HUES6 (cell line): ENCODE measurements at regions not wholly inside any gene's neighbourhood (a gene's known extent, or its start where the extent isn't known, plus 50 kb on each side); places are given as distances from the start of the nearest gene placed in this dataset.
"Not testable (repeated sequence)": the region's sequence is repeated elsewhere in the genome, so short reads cannot be mapped to it uniquely, and the experiment has no call there.

Experiments used
- H3K27ac ChIP-seq: 2 replicates; pipeline ENCODE4 v1.7.0; 2013; ENCODE audit warnings: low read depth, mild to moderate bottlenecking, low read length, inconsistent platforms
- H3K27me3 ChIP-seq: 2 replicates; pipeline ENCODE4 v1.6.1; 2013; ENCODE audit warnings: low read length; ENCODE audit not compliant: control insufficient read depth, insufficient read depth
- H3K36me3 ChIP-seq: 2 replicates; pipeline ENCODE4 v1.6.1; 2013; ENCODE audit warnings: low read length; ENCODE audit not compliant: control insufficient read depth, insufficient read depth
- H3K4me1 ChIP-seq: 2 replicates; pipeline ENCODE4 v1.6.1; 2013; ENCODE audit warnings: low read length; ENCODE audit not compliant: control insufficient read depth, insufficient read depth
- H3K4me3 ChIP-seq: 2 replicates; pipeline ENCODE4 v1.5.1; 2013; ENCODE audit warnings: low read depth, low read length
- H3K9ac ChIP-seq: one replicate; pipeline ENCODE4 v1.6.1; 2013; ENCODE audit warnings: mild to moderate bottlenecking, low read length
- H3K9me3 ChIP-seq: 2 replicates; pipeline ENCODE4 v1.6.1; 2013; ENCODE audit warnings: low read depth, low read length; ENCODE audit not compliant: control insufficient read depth, insufficient read depth

DNA sequence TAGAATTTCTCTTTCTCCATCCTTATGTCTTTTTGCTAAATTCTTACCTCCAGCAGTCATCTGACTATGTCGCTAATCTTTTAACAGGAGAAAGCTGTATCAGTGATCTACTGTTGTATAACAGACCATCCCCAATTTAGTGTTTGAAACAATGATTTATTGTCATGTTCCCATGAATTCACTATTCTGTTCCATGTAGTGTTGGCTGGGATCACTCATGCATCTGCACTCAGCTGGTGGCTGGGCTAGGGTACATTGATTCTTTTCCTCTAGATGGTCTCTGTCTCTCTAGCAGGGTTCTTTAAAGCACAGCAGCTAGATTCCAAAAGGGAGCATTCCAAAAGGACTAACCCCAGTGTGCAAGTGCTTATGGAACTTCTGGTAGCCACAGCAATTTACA, 184.2 kb upstream of the FANCL start:
- no peak overlapping the region for H3K27ac ChIP-seq
- H3K4me1 ChIP-seq = peaks cover 22% of the 10 kb centered on the region
- H3K36me3 ChIP-seq = no peaks in the 10 kb centered on the region
- no peak overlapping the region for H3K4me3 ChIP-seq
- no peaks in the 10 kb centered on the region for H3K9me3 ChIP-seq
- no peaks in the 10 kb centered on the region for H3K27me3 ChIP-seq
- H3K9ac ChIP-seq = no peak overlapping the region

DNA sequence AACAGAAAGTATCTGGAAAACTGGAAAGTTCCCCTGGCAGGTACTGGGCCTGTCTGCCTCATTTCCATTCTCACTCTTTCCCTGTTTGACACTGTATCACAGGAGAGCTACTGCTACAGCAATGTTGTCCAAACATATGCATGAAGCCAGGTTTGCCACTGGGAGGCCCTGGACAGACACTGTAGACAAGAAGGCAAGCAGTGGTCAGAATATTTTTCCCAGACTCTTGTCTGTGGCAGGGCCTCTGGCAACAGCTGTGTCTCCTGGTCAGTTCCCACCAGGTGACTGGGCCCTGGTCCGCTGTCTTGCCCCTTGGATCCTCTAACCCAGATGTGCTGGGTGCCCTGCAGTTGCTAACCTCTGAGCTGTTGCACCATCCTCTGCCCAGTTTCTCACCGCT, 178.9 kb upstream of the FANCL start:
- no peaks in the 10 kb centered on the region for H3K36me3 ChIP-seq
- H3K4me3 ChIP-seq = no peak overlapping the region
- no peaks in the 10 kb centered on the region for H3K9me3 ChIP-seq
- no peak overlapping the region for H3K27ac ChIP-seq
- no peaks in the 10 kb centered on the region for H3K27me3 ChIP-seq
- no peaks in the 10 kb centered on the region for H3K4me1 ChIP-seq
- H3K9ac ChIP-seq = no peak overlapping the region

DNA sequence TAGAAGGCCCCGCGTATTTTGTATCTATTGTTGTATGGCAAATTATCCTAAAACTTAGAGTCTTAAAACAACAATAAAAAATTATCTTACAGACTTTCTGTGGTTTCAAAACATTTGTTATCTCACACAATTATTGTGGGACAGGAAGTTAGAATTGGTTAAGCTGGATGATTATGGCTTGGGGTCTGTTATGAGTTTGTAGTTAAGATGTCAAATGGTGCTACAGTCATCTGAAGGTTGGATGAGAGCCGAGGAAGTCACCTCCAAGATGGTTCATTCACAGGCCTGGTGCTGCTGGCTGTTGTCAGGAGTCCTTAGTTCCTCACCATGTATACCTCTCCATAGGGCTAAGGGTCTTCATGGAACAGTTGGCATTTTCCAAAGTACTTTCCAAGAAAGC, 175.6 kb upstream of the FANCL start:
- no peak overlapping the region for H3K4me3 ChIP-seq
- H3K36me3 ChIP-seq = no peaks in the 10 kb centered on the region
- no peak overlapping the region for H3K9ac ChIP-seq
- H3K27me3 ChIP-seq = no peaks in the 10 kb centered on the region
- H3K4me1 ChIP-seq = no peaks in the 10 kb centered on the region
- no peak overlapping the region for H3K27ac ChIP-seq
- H3K9me3 ChIP-seq = no peaks in the 10 kb centered on the region

DNA sequence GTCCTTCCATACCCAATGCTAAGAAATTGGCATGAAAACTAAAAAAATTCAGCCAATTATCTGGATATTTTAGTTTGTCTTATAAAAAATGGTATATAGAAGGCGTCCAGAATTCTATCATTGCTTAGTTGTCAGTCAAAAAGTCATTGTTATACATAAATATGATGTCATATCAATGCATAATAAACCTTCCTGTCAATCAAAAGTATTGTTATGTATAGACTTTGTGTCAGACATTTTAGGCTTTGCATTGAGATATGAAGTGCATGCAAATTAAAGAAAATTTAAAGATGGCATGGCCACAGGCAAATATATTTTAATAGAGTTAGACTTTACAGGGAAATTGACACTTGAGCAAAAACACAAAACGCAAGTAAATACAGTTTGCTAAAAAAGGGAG, 173.4 kb upstream of the FANCL start:
- Histone ChIP-seq H3K27ac (no peak overlapping the region), H3K9ac (no peak overlapping the region), H3K36me3 (no peaks in the 10 kb centered on the region), H3K9me3 (no peaks in the 10 kb centered on the region), H3K4me3 (no peak overlapping the region), H3K4me1 (no peaks in the 10 kb centered on the region), H3K27me3 (no peaks in the 10 kb centered on the region)

DNA sequence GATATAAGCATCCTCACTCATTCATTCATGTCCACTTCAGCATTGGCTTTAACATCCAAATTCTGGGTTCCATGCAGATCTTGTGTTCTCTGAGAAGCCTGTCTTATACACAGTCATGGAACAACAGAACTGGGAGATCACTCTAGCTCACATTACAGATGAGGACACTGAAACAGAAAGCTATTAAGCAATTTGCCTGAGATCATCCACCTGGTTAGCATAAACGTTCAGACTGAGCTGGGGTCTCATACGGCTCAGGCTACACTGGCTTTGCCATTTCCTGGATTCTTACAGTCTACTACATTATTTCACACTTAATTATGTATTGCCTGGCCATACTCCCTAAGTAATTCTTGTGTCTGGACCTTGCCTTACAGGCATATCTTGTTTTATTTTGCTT, 169.4 kb upstream of the FANCL start:
- Histone ChIP-seq H3K27me3 (no peaks in the 10 kb centered on the region), H3K4me3 (no peak overlapping the region), H3K27ac (no peak overlapping the region), H3K4me1 (no peaks in the 10 kb centered on the region), H3K9ac (no peak overlapping the region), H3K9me3 (no peaks in the 10 kb centered on the region), H3K36me3 (no peaks in the 10 kb centered on the region)

DNA sequence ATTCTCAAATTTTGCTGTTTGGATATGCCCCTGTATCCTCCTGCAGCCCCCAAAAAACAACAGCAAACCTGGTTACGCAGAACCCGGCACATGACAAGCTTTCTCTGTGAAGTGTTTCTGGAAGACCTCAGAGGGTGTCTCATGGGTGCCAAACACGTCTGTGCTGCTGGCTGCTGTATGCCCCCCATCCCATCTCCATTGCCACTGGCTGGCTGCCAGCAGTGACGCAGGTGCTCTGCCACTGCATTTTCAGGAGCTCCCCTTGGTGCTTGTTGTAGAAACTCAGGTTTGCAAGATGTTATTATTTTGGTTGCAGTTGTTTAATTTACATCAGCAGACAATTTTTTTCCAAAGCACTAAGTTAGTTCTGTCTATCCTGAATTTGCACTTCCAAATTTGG, 166.4 kb upstream of the FANCL start:
- H3K4me3 ChIP-seq = no peak overlapping the region
- H3K4me1 ChIP-seq = no peaks in the 10 kb centered on the region
- H3K9me3 ChIP-seq = no peaks in the 10 kb centered on the region
- H3K27ac ChIP-seq = no peak overlapping the region
- H3K36me3 ChIP-seq = no peaks in the 10 kb centered on the region
- H3K9ac ChIP-seq = no peak overlapping the region
- H3K27me3 ChIP-seq = no peaks in the 10 kb centered on the region

DNA sequence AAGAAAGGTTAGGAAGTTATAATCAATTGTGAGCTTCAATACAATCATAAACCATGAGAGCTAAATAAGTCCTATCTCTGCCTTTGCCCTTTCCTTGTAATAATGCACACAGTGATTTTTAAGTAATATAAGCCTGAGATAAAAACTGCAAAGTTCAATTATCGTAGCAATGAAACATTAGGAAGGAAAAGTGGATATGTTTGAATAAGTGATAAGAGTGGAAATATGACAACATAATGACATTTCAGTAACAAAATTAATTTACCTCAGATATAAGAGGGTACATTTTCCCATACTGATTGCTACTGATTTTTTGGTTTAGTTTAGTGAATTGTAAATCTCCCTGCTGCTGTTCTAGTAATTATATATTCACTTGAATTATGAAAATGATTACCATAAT, 164.2 kb upstream of the FANCL start:
- Histone ChIP-seq H3K27me3 (no peaks in the 10 kb centered on the region), H3K27ac (no peak overlapping the region), H3K9ac (no peak overlapping the region), H3K9me3 (no peaks in the 10 kb centered on the region), H3K4me1 (no peaks in the 10 kb centered on the region), H3K4me3 (no peak overlapping the region), H3K36me3 (no peaks in the 10 kb centered on the region)

DNA sequence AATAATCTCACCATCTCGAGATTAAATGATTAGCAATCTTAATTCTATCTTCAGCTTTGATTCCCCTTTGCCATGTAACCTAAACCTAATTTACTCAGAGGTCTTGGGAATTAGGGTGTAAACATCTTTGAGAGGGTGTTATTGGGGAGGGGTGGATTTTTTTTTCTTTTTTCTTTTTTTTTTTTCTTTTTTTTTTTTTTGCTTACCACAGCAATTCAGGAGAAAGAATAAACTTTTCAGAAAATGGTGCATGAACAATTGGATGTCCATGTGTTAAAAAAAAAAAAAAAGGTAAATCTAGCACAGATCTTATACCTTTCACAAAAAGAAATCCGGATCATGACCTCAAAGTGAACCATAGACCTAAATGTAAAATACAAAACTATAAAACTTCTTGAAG, 160.8 kb upstream of the FANCL start:
- Histone ChIP-seq H3K27me3 (no peaks in the 10 kb centered on the region), H3K4me1 (no peaks in the 10 kb centered on the region), H3K9me3 (no peaks in the 10 kb centered on the region), H3K9ac (no peak overlapping the region), H3K27ac (no peak overlapping the region), H3K4me3 (no peak overlapping the region), H3K36me3 (no peaks in the 10 kb centered on the region)

DNA sequence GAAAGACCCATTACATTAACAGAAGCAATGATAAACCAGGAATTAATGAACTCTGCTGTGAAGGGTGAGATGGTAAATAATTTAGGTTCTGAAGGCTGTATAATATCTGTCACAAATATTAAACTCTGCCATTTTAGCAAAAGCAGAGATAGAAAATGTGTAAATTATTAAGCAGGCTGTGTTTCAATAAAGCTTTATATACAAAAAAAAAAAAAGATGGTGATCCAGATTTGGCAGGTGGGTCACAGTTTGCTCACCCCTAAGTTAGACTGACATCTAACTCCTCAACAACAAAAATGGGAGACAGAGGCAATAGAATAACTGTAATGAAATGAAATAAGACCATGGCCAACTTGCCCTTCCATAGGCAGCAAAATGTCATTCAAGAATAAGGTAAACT, 157.3 kb upstream of the FANCL start:
- no peak overlapping the region for H3K27ac ChIP-seq
- H3K4me1 ChIP-seq = no peaks in the 10 kb centered on the region
- H3K27me3 ChIP-seq = no peaks in the 10 kb centered on the region
- no peak overlapping the region for H3K4me3 ChIP-seq
- no peaks in the 10 kb centered on the region for H3K36me3 ChIP-seq
- H3K9ac ChIP-seq = no peak overlapping the region
- peaks cover 2% of the 10 kb centered on the region; the same call in 1 of the 2 replicates for H3K9me3 ChIP-seq

DNA sequence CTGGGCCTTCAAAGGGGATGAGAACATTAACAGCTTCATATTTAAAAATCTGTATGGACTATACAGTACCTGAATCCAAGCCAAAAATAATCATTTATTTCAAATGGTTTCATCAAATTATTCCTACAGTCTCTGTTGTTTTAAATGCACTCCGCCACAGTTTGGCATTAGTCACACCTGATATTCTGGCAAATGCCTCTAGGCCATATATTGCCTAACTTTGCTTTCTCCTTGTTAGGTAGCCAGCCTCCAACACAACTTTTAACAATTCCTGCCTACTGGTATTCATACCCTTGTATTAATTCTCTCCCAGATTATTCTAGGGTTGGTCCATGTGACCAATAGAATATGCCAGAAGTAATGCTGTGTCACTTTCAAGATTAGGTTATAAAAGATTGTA, 146.6 kb upstream of the FANCL start:
- Histone ChIP-seq H3K9me3 (0 out of 2 replicates have a peak, but pooled peaks cover 2% of the 10 kb centered on the region), H3K36me3 (no peaks in the 10 kb centered on the region), H3K27me3 (no peaks in the 10 kb centered on the region), H3K9ac (no peak overlapping the region), H3K27ac (no peak overlapping the region), H3K4me1 (no peaks in the 10 kb centered on the region; the same call in 1 of the 2 replicates), H3K4me3 (peak overlapping the region; percentile 32; the same call in 1 of the 2 replicates)

DNA sequence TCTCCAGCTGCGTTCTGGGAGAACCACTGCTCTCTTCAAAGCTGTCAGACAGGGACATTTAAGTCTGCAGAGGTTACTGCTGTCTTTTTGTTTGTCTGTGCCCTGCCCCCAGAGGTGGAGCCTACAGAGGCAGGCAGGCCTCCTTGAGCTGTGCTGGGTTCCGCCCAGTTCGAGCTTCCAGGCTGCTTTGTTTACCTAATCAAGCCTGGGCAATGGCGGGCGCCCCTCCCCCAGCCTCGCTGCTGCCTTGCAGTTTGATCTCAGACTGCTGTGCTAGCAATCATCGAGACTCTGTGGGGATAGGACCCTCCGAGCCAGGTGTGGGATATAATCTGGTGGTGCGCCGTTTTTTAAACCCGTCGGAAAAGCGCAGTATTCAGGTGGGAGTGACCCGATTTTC, 145.8 kb upstream of the FANCL start:
- H3K27me3 ChIP-seq, H3K4me1 ChIP-seq, H3K9ac ChIP-seq, H3K27ac ChIP-seq, H3K36me3 ChIP-seq, H3K9me3 ChIP-seq: not testable (repeated sequence)
- peak overlapping the region; percentile 32 for H3K4me3 ChIP-seq

DNA sequence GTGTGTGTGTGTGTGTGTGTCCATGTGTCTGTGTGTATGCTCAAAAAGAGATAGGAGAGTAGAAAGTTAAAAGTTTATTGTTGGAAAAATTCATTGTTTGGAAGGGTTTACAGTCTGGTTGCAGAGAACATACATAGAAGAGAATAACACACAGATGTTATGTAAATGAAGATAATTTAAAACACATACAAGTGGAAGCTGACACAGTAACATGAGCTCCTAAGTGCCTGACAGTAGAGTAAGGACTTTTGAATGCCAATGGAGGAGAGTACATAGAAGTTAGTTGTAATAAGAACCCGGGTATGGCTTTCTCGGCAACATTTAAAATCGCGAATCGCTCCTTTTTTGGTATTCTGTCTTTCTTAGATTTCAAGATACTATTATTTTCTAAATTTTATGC, 137.0 kb upstream of the FANCL start:
- Histone ChIP-seq H3K36me3 (no peaks in the 10 kb centered on the region), H3K9ac (no peak overlapping the region), H3K9me3 (peaks cover 5% of the 10 kb centered on the region; the same call in 1 of the 2 replicates)

More for the DNA sequence above, 137.0 kb upstream of the FANCL start:
- Histone ChIP-seq H3K4me3 (no peak overlapping the region), H3K27ac (no peak overlapping the region), H3K4me1 (no peaks in the 10 kb centered on the region), H3K27me3 (no peaks in the 10 kb centered on the region)
